ENCODE measurements at regions not wholly inside any gene's neighbourhood (a gene's known extent, or its start where the extent isn't known, plus 50 kb on each side); places are given as distances from the start of the nearest gene placed in this dataset.

DNA sequence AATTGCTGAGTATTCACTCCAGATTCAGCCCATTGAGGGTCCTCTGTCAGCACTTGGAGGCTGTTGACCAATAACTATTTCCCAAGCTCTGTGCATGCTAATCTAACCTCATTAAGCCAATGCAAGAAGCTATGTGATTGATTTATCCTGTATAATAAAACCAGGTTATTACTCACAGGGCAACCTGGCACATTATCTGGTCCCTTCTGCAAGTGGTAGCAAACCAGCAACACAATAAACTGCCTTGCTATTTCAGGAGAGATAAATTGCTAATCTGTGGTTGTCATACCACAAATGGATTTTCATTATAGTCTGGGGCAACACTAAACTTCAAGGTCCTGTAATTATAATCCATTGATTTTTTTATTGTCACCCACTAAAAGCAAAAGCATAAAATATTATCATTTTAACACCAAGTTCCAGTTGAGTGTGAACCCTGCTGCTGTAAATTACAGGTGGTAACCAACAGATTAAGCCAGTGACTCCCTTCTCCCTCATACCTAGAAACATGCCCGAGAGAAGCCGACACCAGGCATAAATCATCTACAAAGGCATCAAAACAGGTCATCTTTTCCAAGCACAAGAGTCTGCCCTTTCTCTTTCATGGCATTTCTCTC, 51.1 kb upstream of the SOX9 start:
- Histone ChIP-seq H3K9me3 (no peaks in the 10 kb centered on the region), H3K27me3 (no peaks in the 10 kb centered on the region), H3K27ac (no peak overlapping the region), H3K4me3 (ENCODE audit: low read depth in 1 of 2, low read length in 1 of 2) (no peak overlapping the region), H3K36me3 (no peaks in the 10 kb centered on the region), H3K4me1 (ENCODE audit: control insufficient read depth in 1 of 2, insufficient read depth in 1 of 2, low read depth in 1 of 2, low read length in 1 of 2) (no peaks in the 10 kb centered on the region)
- TF ChIP-seq CTCF (IDR thresholded peaks at IDR 0.05): no peak
